Fibroblast of skin of right biceps (primary cell): ENCODE measurements at regions not wholly inside any gene's neighbourhood (a gene's known extent, or its start where the extent isn't known, plus 50 kb on each side); places are given as distances from the start of the nearest gene placed in this dataset.

ENCODE experiments used
- DNase-seq: peaks from one replicate; pipeline ENCODE4 v3.0.0-alpha.2; 2013

- no peak for DNase-seq
Measured at GRCh38 chr20:7264137-7264536, 496.7 kb downstream of the BMP2 start.

GRCh38 chr20:7269452-7269851 lies 502.0 kb downstream of the BMP2 start:
- DNase-seq, result no peak

- no peak for DNase-seq
Measured at GRCh38 chr20:7272512-7272911, 505.0 kb downstream of the BMP2 start.

GRCh38 chr20:7274870-7275269 lies 507.4 kb downstream of the BMP2 start:
- DNase-seq, result no peak

GRCh38 chr20:7275645-7276237 lies 508.3 kb downstream of the BMP2 start:
- DNase-seq, result no peak

- peak; percentile 74 for DNase-seq
Measured at GRCh38 chr20:7285918-7286556, 518.6 kb downstream of the BMP2 start.

GRCh38 chr20:7291323-7291943 lies 523.9 kb downstream of the BMP2 start:
- no peak for DNase-seq

GRCh38 chr20:7291946-7292345 lies 524.5 kb downstream of the BMP2 start:
- no peak for DNase-seq

- DNase-seq, result no peak
Measured at GRCh38 chr20:7294816-7295360, 527.4 kb downstream of the BMP2 start.

GRCh38 chr20:7301807-7302206 lies 534.3 kb downstream of the BMP2 start:
- no peak for DNase-seq

- DNase-seq, result no peak
Measured at GRCh38 chr20:7302250-7302649, 534.8 kb downstream of the BMP2 start.

GRCh38 chr20:7305976-7306375 lies 538.5 kb downstream of the BMP2 start:
- no peak for DNase-seq

GRCh38 chr20:7308163-7308562 lies 540.7 kb downstream of the BMP2 start:
- no peak for DNase-seq

GRCh38 chr20:7313047-7313446 lies 545.6 kb downstream of the BMP2 start:
- no peak for DNase-seq

GRCh38 chr20:7323957-7324356 lies 556.5 kb downstream of the BMP2 start:
- DNase-seq, result peak; percentile 7

- DNase-seq, result no peak
Measured at GRCh38 chr20:7327810-7328209, 560.3 kb downstream of the BMP2 start.

- no peak for DNase-seq
Measured at GRCh38 chr20:7330850-7331249, 563.4 kb downstream of the BMP2 start.

GRCh38 chr20:7332169-7332568 lies 564.7 kb downstream of the BMP2 start:
- DNase-seq, result no peak

GRCh38 chr20:7333841-7334240 lies 566.4 kb downstream of the BMP2 start:
- DNase-seq, result no peak

GRCh38 chr20:7346026-7346425 lies 578.5 kb downstream of the BMP2 start:
- DNase-seq, result no peak

GRCh38 chr20:7346562-7346961 lies 579.1 kb downstream of the BMP2 start:
- peak; percentile 29 for DNase-seq

GRCh38 chr20:7347409-7347808 lies 579.9 kb downstream of the BMP2 start:
- no peak for DNase-seq

- no peak for DNase-seq
Measured at GRCh38 chr20:7348253-7348652, 580.8 kb downstream of the BMP2 start.

GRCh38 chr20:7352165-7352564 lies 584.7 kb downstream of the BMP2 start:
- DNase-seq, result no peak
